Fibroblast of lung (primary cell): ENCODE measurements at regions not wholly inside any gene's neighbourhood (a gene's known extent, or its start where the extent isn't known, plus 50 kb on each side); places are given as distances from the start of the nearest gene placed in this dataset.

Source experiments
- EZH2 ChIP-seq: IDR thresholded peaks from 2 replicates; pipeline ENCODE4 v1.5.1; 2012; ENCODE audit warnings: low read length, control low read depth, mild to moderate bottlenecking; ENCODE audit errors: missing control alignments
- TF ChIP-seq, protein P1 (sequence below), 2 donors: IDR thresholded peaks in 1 of 2; conservative IDR thresholded peaks in 1 of 2; 1 replicate in 1 of 2; 2 replicates in 1 of 2; pipeline ENCODE4 v1.5.1; 2011 to 2012; ENCODE audit warnings: low read length in 2 of 2, control low read depth in 1 of 2, inconsistent platforms in 1 of 2, low read depth in 1 of 2, mild to moderate bottlenecking in 1 of 2

DNA sequence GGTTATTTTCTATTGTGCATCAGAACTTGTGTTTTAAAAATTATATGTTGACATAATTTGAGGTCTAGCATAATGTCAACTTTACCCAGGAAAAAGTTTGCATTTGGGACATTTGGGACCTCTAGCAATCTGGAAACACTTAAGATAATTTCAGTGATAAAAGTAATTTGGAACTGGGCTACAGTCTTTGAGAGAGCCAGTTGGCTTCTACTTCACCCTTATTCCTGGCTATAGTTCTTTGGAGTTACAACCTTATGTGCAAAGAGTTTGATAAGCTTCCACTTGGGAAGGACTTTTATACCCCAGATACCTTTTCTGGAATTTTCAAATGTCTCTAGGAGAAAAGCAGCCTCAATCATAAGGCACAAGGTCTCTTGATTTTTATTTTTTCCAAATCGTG is 139.3 kb downstream of the ARRDC3 start:
- TF ChIP-seq EZH2: no peak
- TF ChIP-seq, protein P1, sequence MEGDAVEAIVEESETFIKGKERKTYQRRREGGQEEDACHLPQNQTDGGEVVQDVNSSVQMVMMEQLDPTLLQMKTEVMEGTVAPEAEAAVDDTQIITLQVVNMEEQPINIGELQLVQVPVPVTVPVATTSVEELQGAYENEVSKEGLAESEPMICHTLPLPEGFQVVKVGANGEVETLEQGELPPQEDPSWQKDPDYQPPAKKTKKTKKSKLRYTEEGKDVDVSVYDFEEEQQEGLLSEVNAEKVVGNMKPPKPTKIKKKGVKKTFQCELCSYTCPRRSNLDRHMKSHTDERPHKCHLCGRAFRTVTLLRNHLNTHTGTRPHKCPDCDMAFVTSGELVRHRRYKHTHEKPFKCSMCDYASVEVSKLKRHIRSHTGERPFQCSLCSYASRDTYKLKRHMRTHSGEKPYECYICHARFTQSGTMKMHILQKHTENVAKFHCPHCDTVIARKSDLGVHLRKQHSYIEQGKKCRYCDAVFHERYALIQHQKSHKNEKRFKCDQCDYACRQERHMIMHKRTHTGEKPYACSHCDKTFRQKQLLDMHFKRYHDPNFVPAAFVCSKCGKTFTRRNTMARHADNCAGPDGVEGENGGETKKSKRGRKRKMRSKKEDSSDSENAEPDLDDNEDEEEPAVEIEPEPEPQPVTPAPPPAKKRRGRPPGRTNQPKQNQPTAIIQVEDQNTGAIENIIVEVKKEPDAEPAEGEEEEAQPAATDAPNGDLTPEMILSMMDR (conservative IDR thresholded peaks at IDR 0.05 in 1 of 2, IDR thresholded peaks at IDR 0.05 in 1 of 2; ENCODE audit: low read depth in 1 of 2, low read length in 2 of 2): no peak
